H1 (cell line): ENCODE measurements at regions not wholly inside any gene's neighbourhood (a gene's known extent, or its start where the extent isn't known, plus 50 kb on each side); places are given as distances from the start of the nearest gene placed in this dataset.

Source experiments
- CBX5 ChIP-seq: fragments of 300-800, 300-1000 bp; sonication (generic); IDR thresholded peaks from 2 replicates; pipeline ENCODE4 v1.7.1; 2016; ENCODE audit warnings: antibody characterized with exemption, low read length, low read depth
- CHD1 ChIP-seq: IDR thresholded peaks from 2 replicates; pipeline ENCODE4 v1.6.1; 2012; ENCODE audit warnings: low read depth, low read length, improper control_type of control experiment
- RXRA ChIP-seq: IDR thresholded peaks from 2 replicates; pipeline ENCODE4 v1.6.1; 2011; ENCODE audit warnings: low read depth, mild to moderate bottlenecking, low read length, moderate library complexity; ENCODE audit not compliant: insufficient read depth
- SAP30 ChIP-seq: fragments of 300-600 bp; sonication (generic); IDR thresholded peaks from 2 replicates; pipeline ENCODE4 v1.7.1; 2012; ENCODE audit warnings: low read length, moderate library complexity, mild to moderate bottlenecking, inconsistent platforms; ENCODE audit not compliant: insufficient read depth, insufficient replicate concordance
- SIN3A ChIP-seq, 2 experiments: IDR thresholded peaks in 1 of 2; conservative IDR thresholded peaks in 1 of 2; 2 replicates each; pipeline ENCODE4 v1.6.1; 2011 to 2012; ENCODE audit warnings: low read length in 2 of 2, improper control_type of control experiment in 1 of 2, low read depth in 1 of 2, mild to moderate bottlenecking in 1 of 2
- SIX5 ChIP-seq: IDR thresholded peaks from 2 replicates; pipeline ENCODE4 v1.6.1; 2011; ENCODE audit warnings: mild to moderate bottlenecking, low read depth, low read length

DNA sequence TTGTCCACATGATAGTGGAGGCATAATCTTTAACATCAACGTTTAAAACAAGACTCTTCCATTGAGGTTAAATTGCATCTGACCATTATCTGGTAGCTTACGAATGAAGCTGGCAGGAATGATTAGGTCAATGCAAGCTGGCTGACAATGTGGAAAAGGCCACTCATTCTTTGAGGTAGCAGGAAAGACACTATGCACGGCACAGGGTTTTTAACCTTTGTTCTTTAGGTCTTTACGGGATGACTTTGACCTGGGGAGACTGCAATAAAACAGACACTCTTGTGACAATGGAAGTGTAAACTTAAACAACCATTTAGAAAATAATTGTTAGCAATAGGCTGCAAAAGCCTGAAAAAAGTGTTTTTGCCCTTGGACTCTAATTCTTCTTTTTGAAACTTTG lies 193.8 kb upstream of the FOXD3 start (continued):
- TF ChIP-seq SIN3A (conservative IDR thresholded peaks at IDR 0.05 in 1 of 2, IDR thresholded peaks at IDR 0.05 in 1 of 2; ENCODE audit: low read depth in 1 of 2, low read length in 2 of 2) = no peak
- TF ChIP-seq SIX5 = no peak
- no peak for TF ChIP-seq CBX5
- no peak for TF ChIP-seq CHD1
- no peak for TF ChIP-seq RXRA
- no peak for TF ChIP-seq SAP30
